ENCODE measurements at regions not wholly inside any gene's neighbourhood (a gene's known extent, or its start where the extent isn't known, plus 50 kb on each side); places are given as distances from the start of the nearest gene placed in this dataset.

DNA sequence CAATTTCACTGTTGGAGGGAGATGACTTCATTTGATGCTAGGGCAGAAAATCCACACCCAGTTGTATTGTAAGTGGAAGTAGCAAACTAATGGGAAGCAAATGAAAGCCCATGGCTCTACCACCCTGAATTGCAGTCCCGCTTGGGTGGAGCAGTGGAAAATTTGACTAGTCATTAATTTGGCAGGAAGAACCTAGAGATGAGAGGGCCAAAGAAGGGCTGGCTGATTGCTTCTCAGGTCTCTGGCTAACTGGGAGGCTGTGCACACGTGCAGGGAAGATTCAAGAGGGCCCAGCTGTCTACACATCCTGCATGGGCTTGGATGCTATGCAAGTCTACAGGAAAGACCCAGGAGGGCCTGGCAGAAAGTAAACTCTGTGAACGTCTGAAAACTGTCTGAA is 466.2 kb downstream of the TFAP2A start:
- TF ChIP-seq CTCF (IDR thresholded peaks at IDR 0.05; ENCODE audit: insufficient read depth, missing control alignments), result no peak
- FAIRE-seq, result no peak
- DNase-seq (ENCODE audit: insufficient read length, low spot score), result no peak

GRCh38 chr6:9943986-9944385 is 470.9 kb downstream of the TFAP2A start:
- DNase-seq (ENCODE audit: insufficient read length, low spot score) (no peak), FAIRE-seq (no peak)
- TF ChIP-seq CTCF (IDR thresholded peaks at IDR 0.05; ENCODE audit: insufficient read depth, missing control alignments), result no peak

GRCh38 chr6:9943026-9943425 is 471.8 kb downstream of the TFAP2A start:
- TF ChIP-seq CTCF (IDR thresholded peaks at IDR 0.05; ENCODE audit: insufficient read depth, missing control alignments), result no peak
- no peak for DNase-seq (ENCODE audit: insufficient read length, low spot score)
- no peak for FAIRE-seq

- FAIRE-seq, result no peak
- TF ChIP-seq CTCF (IDR thresholded peaks at IDR 0.05; ENCODE audit: insufficient read depth, missing control alignments), result no peak
- DNase-seq (ENCODE audit: insufficient read length, low spot score), result no peak
Measured at GRCh38 chr6:9942131-9942530, 472.7 kb downstream of the TFAP2A start.

- DNase-seq (ENCODE audit: insufficient read length, low spot score), result no peak
- FAIRE-seq, result no peak
Measured at GRCh38 chr6:9938801-9939200, 476.1 kb downstream of the TFAP2A start.

GRCh38 chr6:9937031-9937763 is 477.7 kb downstream of the TFAP2A start:
- no peak for TF ChIP-seq CTCF (IDR thresholded peaks at IDR 0.05; ENCODE audit: insufficient read depth, missing control alignments)
- FAIRE-seq, result no peak
- no peak for DNase-seq (ENCODE audit: insufficient read length, low spot score)

More at GRCh38 chr6:9938801-9939200, 476.1 kb downstream of the TFAP2A start:
- no peak for TF ChIP-seq CTCF (IDR thresholded peaks at IDR 0.05; ENCODE audit: insufficient read depth, missing control alignments)

- DNase-seq (ENCODE audit: insufficient read length, low spot score) (no peak), FAIRE-seq (no peak)
- TF ChIP-seq CTCF (IDR thresholded peaks at IDR 0.05; ENCODE audit: insufficient read depth, missing control alignments), result no peak
Measured at GRCh38 chr6:9936551-9936950, 478.3 kb downstream of the TFAP2A start.

All from D721Med (cell line).